ENCODE measurements at regions not wholly inside any gene's neighbourhood (a gene's known extent, or its start where the extent isn't known, plus 50 kb on each side); places are given as distances from the start of the nearest gene placed in this dataset.

- no peak for DNase-seq
Measured at GRCh38 chr3:162489853-162490252, 993.2 kb downstream of the OTOL1 start.

GRCh38 chr3:162491952-162492351 is 995.3 kb downstream of the OTOL1 start:
- no peak for DNase-seq

GRCh38 chr3:162492446-162493081 is 996.0 kb downstream of the OTOL1 start:
- DNase-seq, result no peak

GRCh38 chr3:162498626-162499025 is 1002.0 kb downstream of the OTOL1 start:
- no peak for DNase-seq

GRCh38 chr3:162507397-162507796 is 1010.8 kb downstream of the OTOL1 start:
- DNase-seq, result no peak

GRCh38 chr3:162512488-162512887 is 1015.9 kb downstream of the OTOL1 start:
- no peak for DNase-seq

- DNase-seq, result no peak
Measured at GRCh38 chr3:162517110-162517509, 1020.5 kb downstream of the OTOL1 start.

- no peak for DNase-seq
Measured at GRCh38 chr3:162521669-162522068, 1025.1 kb downstream of the OTOL1 start.

- DNase-seq, result no peak
Measured at GRCh38 chr3:162525066-162525742, 1028.6 kb downstream of the OTOL1 start.

- no peak for DNase-seq
Measured at GRCh38 chr3:162525771-162526170, 1029.2 kb downstream of the OTOL1 start.

GRCh38 chr3:162534431-162534830 is 1037.8 kb downstream of the OTOL1 start:
- no peak for DNase-seq

- no peak for DNase-seq
Measured at GRCh38 chr3:162538491-162538890, 1041.9 kb downstream of the OTOL1 start.

- DNase-seq, result no peak
Measured at GRCh38 chr3:162538906-162539305, 1042.3 kb downstream of the OTOL1 start.

GRCh38 chr3:162540421-162540820 is 1043.8 kb downstream of the OTOL1 start:
- no peak for DNase-seq

GRCh38 chr3:162541923-162542322 is 1045.3 kb downstream of the OTOL1 start:
- no peak for DNase-seq

- no peak for DNase-seq
Measured at GRCh38 chr3:162544246-162544645, 1047.6 kb downstream of the OTOL1 start.

GRCh38 chr3:162546910-162547309 is 1050.3 kb downstream of the OTOL1 start:
- no peak for DNase-seq

- DNase-seq, result no peak
Measured at GRCh38 chr3:162547321-162547720, 1050.7 kb downstream of the OTOL1 start.

GRCh38 chr3:162555761-162556160 is 1059.2 kb downstream of the OTOL1 start:
- no peak for DNase-seq

GRCh38 chr3:162558016-162558415 is 1061.4 kb downstream of the OTOL1 start:
- DNase-seq, result no peak

- no peak for DNase-seq
Measured at GRCh38 chr3:162568706-162569105, 1072.1 kb downstream of the OTOL1 start.

- no peak for DNase-seq
Measured at GRCh38 chr3:162569314-162569713, 1072.7 kb downstream of the OTOL1 start.

GRCh38 chr3:162584986-162585385 is 1088.4 kb downstream of the OTOL1 start:
- no peak for DNase-seq

- no peak for DNase-seq
Measured at GRCh38 chr3:162586591-162586990, 1090.0 kb downstream of the OTOL1 start.

GRCh38 chr3:162597226-162597625 is 1100.6 kb downstream of the OTOL1 start:
- no peak for DNase-seq

All from NCI-H1694 treated with DMSO at 0.1 percent for 48 hours (cell line).